Frontal cortex (tissue), 3 donors: ENCODE measurements at regions not wholly inside any gene's neighbourhood (a gene's known extent, or its start where the extent isn't known, plus 50 kb on each side); places are given as distances from the start of the nearest gene placed in this dataset.

ENCODE experiments used
- DNase-seq, 2 donors: peaks; one replicate each; pipeline ENCODE4 v3.0.0; 2012; ENCODE audit warnings: low spot score in 2 of 2
- FAIRE-seq: peaks from 2 replicates; lab custom pipeline; 2012; peaks lifted over from hg19 to GRCh38; lab: Jason Lieb, UNC
- donor health status: control.
- donor health status: control.
- donor health status: control.

DNA sequence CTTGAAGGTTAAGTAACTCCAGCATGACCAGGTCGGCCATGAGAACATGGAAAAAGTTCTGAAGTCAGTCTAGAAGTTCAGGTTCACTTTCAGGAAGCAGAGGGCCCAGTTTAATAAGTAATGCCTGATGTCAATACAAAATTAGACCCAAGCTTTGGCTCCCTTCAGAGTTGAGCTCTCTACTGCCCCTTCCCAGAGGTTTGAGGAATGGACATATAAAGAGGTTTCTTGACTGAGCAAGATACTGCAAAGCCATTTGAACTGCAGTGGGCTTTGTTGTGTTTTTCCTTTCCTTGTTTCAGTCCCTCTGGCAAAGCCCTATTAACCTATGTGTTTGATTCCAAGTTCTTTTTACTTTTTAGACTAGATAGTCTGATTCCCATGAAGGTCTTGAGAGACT lies 97.8 kb upstream of the PREP start:
- DNase-seq (no peak), FAIRE-seq (no peak)

- DNase-seq (no peak), FAIRE-seq (no peak)
These were observed 97.0 kb upstream of the PREP start for GRCh38 chr6:105499931-105500330.

GRCh38 chr6:105499136-105499870 lies 96.4 kb upstream of the PREP start:
- FAIRE-seq (no peak), DNase-seq (no peak)

GRCh38 chr6:105497549-105497948 lies 94.7 kb upstream of the PREP start:
- no peak for FAIRE-seq
- no peak for DNase-seq

GRCh38 chr6:105495515-105495914 lies 92.6 kb upstream of the PREP start:
- no peak for FAIRE-seq
- no peak for DNase-seq

DNA sequence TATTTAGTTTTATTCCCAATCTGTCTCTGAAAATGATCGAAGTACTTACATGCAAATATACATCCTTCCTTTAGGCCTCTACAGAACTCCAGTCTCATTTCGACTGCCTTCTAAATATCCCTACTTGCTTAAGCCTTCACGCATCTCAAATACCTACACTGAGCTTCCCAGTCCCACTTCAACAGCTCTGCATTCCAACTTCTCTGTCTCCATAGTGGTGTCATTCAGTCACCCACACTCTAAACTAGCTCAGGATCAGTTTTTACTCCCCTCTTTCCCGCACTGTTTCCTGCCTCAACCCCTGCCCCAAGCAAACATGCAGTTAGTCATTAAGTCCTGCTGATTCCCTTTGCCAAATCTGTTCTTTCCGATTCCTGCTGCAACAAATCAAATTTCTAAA lies 91.8 kb upstream of the PREP start:
- DNase-seq: no peak
- no peak for FAIRE-seq

DNA sequence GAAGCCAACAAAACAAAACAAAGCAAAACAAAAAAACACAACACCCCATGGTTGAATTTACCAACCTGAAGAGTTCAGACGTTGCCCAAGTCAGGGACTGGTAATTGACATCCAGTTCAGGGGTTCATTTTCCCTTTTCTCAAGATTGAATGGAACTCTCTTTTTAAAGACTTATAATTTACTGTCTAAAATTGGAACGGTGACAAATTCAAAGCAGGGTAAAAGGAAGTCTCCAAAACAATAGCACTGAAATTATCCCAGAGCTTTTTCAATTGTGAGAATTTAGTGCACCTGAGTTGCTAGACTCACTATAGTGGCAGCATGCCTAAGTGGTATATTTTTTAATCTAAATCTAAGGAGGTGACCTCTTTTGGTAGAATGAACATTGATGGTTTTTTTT lies 90.9 kb upstream of the PREP start:
- FAIRE-seq: no peak

GRCh38 chr6:105492706-105493673 lies 90.1 kb upstream of the PREP start:
- DNase-seq: no peak
- no peak for FAIRE-seq

More for the DNA sequence above, 90.9 kb upstream of the PREP start:
- no peak for DNase-seq

DNA sequence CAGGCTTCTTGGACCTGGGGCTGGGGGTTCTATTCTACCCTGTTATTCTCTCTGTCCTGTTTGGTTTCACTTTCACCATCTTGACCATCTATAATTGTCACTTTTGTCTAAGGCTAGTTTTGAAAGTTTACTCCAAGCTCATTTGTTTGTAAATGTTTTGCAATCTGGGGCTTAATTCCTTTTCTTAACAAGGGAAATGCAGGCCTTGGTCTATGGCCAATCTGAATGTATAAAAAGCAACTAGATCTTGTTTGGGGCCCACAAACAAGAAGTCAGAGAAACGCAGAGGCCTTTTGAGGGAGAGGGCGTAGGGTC lies 86.3 kb upstream of the PREP start:
- FAIRE-seq (no peak), DNase-seq (no peak)

DNA sequence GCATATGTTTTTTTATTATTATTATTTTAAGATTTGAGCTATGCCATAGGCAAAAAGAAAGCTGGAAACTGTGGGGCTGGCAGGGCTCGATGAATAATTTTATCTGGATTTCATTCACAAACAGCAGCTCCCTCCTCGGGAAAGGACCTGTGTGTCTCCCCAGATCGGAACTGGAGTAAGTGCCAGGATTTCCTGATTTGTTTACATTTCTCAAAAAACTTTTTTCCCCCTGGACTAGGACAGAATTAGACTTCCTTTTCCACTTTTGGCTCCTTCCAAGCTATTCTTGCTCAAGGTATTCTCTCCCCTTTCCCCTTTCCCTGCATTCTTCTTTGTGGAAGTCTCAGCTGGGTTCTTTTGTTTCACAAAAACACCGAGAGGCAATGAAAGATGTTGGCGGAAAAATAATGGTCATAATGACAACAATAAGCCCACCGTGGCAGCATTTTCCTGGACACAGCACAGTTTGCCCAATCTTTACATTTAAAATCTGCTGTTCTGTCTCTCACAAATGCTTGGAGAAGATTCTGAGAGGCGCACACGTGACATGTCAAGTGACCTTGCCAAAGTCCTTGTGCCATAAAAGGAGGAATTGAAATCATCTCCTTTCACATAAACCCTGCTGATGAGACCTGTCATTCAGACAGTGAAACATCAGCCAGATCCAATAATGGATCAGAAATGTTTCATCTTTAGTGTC lies 85.8 kb upstream of the PREP start:
- DNase-seq (no peak), FAIRE-seq (no peak)

GRCh38 chr6:105487040-105487790 lies 84.3 kb upstream of the PREP start:
- FAIRE-seq: no peak
- DNase-seq: no peak

- DNase-seq (no peak), FAIRE-seq (no peak)
These were observed 82.6 kb upstream of the PREP start for GRCh38 chr6:105485456-105485855.

DNA sequence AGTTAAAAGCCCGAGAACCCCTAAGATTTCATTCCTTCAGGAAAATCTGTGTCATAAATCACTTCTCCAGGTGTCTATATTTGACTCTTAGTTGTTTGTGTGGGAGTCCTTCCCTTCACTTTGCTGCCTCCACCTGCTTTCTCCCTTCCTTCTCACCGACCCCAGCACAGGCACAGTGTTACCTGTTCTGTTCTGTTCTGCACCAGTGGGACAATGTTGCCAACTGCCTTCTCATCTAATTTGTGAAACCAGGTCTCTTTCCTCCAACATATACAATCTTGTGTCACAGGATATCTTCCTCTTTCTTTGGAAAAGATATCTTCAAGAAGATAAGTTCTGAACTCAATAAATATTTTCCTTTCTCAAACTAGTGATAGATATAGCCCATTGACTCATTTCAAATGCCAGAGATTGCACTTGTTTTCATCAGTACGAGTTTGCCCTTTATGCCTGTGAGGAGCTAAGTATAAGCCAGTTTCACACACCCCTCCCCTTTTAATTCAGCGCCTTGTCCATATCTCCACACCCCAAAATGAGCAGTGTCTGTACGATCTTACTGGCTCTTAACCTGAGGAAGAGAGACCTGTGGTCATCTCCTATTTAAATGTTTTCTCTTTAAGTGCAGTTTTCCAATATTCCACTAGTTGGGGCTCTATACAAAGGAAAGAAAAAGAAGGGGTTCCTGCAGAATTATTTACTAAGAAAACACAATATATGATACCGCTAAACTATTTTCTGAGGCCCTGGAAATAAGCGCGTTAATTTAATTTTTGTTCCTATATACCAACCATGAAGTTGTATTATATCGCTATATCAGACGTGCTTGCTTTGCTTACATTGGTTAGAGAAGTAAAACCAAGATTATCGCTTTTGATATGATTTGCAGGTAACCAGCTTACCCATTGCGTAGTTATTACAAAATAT lies 81.6 kb upstream of the PREP start:
- FAIRE-seq: no peak
- peak in 1 of 2 donors; percentile 16 for DNase-seq

DNA sequence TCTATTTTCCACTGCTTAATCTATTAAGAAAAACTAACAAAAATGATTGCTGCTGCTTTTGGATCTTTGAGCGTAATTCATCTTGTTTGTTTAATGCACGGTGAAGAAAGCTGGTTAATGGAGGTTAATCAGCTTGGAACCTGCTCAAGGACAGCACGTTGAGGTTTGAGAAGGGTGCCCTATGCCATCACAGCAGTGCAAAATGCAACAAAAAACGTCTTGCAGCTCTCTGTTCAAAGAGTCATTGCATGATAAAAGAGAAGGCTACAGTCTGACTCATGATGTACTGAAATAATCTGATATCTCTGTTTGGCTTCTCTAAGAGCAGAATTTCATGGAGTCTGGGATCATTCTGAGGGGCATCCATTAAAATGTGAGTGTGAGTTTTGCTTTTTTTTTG lies 80.6 kb upstream of the PREP start:
- DNase-seq (no peak), FAIRE-seq (no peak)

- FAIRE-seq (no peak), DNase-seq (no peak)
These were observed 80.0 kb upstream of the PREP start for GRCh38 chr6:105482921-105483320.

DNA sequence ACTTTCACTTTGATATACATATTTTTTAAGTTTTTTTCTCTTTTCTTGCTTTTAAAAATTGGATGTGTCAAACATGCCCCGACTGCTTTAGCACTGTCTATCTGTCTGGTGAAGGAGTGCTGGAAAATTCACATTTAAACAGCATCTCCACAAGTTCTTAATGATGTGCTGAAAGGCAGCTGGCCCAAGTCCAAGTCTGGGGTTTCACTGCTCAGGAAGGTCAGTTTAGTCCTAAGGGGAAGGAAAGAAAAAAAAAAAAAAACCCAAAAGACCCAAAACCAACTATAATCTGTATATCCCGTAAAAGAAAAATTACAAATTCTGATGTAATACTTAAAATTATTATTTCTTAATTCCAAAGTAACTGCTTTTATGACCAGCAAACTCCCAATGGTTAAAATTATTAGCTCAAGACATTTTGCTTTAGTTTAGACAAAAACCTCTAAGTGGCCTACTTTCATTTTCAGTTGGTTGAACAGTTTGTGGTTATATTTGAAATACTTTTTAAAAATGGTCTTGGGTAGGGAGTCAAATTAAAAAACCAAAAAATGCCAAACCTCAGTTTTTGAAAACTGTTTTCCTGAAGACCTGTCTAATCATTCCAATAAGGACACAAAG lies 79.5 kb upstream of the PREP start:
- DNase-seq: no peak
- no peak for FAIRE-seq

DNA sequence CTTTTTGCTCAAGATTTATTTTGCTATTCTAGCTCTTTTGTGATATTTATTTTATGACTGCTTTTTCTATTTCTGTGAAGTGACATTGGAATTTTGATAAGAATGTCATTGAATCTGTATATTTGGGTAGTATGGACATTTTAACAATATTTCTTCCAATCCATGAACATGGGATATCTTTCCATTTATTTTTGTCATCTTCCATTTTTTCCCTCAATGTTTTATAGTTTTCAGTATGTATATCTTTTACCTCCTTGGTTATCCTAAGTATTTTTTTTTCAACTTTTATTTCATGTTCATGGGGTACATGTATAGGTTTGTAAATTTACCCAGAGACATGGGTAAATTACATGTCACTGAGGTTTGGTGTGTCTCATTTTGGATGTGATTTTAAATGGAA lies 74.1 kb upstream of the PREP start:
- DNase-seq: no peak

DNA sequence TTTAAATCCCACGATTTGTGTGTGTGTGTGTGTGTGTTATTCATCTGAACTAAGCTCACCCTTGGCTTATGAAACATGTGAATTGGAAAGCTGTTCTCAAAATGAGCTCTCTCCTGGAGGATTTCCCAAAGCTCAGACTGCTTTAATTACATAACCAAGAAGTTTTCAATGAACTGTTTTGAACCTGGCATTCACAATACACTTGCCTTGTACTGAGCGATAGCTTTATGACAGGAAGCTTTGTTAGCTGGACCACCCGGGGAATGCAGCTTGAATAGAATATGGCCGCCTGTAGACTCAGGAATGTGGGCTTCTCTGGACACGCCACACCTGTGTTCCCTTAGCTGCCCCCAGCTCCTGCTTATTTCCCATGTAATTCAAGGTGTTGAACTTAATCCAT lies 71.4 kb upstream of the PREP start:
- FAIRE-seq (no peak), DNase-seq (no peak)

More for the DNA sequence above, 74.1 kb upstream of the PREP start:
- FAIRE-seq: peak; percentile 17

DNA sequence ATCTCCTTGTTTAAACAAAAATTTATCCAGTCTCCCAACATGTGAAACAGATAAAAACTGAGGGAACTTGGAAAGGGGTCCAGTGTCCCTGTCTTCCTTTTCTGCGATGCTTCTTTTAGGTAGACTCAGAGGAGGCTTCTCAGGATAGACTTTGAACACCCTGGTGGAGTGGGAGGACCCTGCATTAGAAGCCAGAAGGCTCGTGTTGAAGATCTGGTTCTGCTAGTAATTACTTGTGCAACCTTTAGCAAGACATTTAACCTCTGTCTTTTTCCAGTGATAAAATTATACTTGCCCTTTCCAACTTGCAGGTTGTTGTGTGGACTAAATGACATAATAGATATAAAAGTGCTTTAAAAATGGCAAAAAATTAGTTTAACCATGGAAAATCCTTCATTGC lies 67.1 kb upstream of the PREP start:
- no peak for DNase-seq
- no peak for FAIRE-seq
